ENCODE measurements at regions not wholly inside any gene's neighbourhood (a gene's known extent, or its start where the extent isn't known, plus 50 kb on each side); places are given as distances from the start of the nearest gene placed in this dataset.
A peak's percentile ranks its signal among the peaks of the same experiment; 100 is the strongest.
"Not testable (repeated sequence)": the region's sequence is repeated elsewhere in the genome, so short reads cannot be mapped to it uniquely, and the experiment has no call there.

DNA sequence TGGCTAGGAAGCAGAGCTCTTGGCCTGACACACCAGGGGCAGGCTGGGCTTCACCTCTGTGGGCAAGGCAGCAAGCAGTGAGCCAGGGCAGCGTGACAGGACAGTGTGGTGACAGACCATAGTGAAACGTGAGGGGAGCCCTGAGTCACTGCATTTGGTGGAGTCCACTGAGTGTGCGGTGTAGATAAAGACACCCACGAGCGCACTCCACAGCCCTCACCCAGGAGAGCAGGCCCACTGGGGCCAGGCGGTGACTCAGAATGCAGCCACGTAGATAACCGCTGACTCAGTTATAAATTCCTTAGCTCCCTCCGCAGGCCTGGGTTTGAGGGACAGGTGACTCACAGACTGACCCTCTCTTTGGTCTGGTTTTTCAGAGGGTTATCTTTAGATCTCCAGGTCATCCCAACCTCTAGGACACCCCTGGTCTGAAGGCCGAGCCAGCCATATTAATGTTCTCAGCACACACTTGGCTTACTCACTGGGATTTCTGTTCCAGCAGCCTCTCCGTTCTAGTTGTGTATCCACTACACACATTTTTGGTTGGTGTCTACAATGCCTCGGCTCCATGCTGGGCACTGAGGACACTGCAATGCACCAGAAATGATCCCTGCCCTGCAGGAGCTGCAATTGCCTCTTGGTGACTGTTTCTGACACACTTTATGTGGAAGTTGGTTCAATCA lies 90.2 kb upstream of the TSPAN2 start:
- DNase-seq = peak; percentile 1

GRCh38 chr1:115176189-115176588 lies 86.9 kb upstream of the TSPAN2 start:
- no peak for DNase-seq

DNA sequence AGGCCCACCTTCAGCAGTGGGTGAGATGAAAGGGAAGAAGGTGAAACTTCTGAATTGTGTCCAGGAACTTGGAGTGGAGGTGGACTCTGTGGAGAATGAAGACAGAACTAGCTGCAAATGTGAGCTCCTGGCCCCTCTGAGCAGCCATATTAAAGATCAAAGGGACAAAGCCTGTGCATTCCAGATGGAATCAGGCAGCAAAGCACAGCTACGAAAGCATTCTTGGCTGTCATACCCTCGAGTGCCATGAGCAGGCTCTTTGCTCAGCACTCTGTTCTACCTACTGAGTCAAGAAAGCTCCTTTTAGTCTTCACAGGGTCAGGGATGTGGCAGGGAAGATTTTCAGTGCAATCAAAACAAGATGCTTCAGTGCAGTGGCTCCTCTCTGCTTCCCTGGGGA lies 86.3 kb upstream of the TSPAN2 start:
- no peak for DNase-seq

DNA sequence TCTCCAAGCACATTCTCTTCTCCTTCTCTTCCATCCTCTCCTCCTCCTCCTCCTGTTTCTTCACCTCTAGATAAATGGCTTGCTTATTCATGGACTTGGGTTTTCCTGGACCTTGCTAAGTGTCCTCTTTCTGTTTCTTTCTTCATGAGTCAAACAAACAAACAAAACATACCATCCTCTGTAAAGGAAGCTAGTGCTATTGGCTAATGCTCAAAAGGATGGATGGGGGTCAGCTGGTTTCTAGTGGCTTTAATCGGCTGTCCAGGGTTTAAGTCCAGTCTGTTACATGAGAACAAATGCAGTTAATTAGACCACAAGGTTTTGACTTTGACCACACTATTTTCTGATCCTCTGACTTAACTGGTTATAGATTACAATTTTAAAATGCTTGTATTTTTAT lies 83.8 kb upstream of the TSPAN2 start:
- DNase-seq = no peak

GRCh38 chr1:115172270-115172669 lies 83.0 kb upstream of the TSPAN2 start:
- DNase-seq = no peak

- DNase-seq = no peak
Observed at GRCh38 chr1:115170961-115171392, 81.7 kb upstream of the TSPAN2 start.

- no peak for DNase-seq
Observed at GRCh38 chr1:115170377-115170776, 81.1 kb upstream of the TSPAN2 start.

GRCh38 chr1:115168026-115168425 lies 78.7 kb upstream of the TSPAN2 start:
- DNase-seq = no peak

GRCh38 chr1:115166531-115167091 lies 77.3 kb upstream of the TSPAN2 start:
- no peak for DNase-seq

DNA sequence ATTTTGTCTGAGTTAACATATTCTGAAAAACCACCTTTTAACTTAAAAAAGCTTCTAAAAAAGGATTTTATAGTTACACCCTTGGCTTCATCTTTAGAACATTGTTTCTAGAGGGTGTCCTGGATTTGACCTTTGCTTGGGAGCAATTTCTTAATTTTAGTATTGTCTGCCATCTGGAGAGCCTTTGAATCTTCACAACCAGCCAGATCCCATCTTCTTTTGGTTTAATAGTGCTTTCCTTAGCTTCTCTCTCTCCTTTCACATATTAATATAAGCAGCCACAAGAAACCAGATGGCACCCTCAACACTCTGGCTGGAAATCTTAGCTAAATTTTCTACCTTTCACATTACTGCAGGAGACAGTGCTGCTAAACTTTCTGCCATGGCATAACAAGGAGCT lies 76.5 kb upstream of the TSPAN2 start:
- no peak for DNase-seq

GRCh38 chr1:115164940-115165705 lies 75.8 kb upstream of the TSPAN2 start:
- DNase-seq = no peak

GRCh38 chr1:115164484-115164883 lies 75.2 kb upstream of the TSPAN2 start:
- no peak for DNase-seq

GRCh38 chr1:115160728-115161127 lies 71.4 kb upstream of the TSPAN2 start:
- no peak for DNase-seq

- no peak for DNase-seq
Observed at GRCh38 chr1:115159958-115160357, 70.7 kb upstream of the TSPAN2 start.

GRCh38 chr1:115158181-115158580 lies 68.9 kb upstream of the TSPAN2 start:
- DNase-seq = no peak

DNA sequence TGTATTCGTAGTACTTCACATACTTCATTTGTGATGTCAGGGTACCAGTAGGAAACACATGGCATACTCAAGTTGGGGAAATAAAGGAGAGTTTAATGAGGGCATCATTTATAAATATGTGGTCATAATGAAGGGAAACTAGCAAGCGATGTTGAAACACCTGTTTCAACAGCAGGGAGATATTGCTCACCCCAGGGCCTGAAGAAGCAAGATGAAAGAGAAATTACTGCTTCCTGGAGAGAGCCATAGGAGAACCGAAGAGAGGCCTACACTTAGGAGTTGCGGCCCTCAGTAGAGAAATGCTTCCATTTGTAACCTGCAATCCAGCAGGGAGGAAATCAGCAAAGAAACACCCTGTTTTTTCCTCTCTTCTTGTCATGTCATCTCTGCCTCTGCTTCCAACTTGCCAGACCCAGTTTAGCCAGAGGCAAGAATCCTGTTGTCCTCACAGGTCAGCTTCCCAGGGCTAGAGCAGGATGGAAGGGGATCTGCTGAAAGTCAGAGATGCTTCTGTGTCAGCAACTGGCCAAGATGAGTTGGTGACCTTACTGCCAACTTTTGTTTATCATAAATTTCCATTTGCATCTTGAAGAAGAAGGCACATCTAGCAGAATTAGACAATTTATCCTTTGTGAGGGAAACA lies 67.6 kb upstream of the TSPAN2 start:
- DNase-seq = no peak

DNA sequence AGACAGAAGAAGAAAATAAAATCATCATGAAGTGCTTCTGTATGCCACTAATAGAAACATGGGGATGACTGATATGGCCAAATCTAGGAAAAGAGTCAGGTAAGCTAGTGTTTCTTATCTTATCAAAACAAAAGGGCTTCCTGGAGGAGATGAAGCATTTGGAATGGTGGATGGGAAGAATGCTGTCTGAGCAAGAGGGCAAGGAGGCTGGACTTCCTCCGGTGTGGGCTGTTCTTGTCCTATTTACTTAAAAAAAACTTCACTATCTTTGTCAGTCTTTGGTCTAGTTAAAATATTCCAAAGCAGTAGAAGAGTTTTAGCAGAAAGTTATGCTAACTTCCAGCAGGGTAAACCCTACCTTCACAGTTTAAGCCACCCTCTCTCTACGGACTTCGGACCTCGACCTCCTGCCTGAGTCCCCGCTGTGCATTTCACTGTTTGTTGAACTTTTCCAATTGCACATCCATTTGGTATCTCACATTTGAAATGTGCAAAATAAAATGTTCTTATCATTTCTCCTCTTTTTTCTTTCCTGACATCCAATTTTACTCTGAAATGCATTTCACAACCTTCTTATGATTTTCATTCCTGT lies 64.8 kb upstream of the TSPAN2 start:
- DNase-seq = no peak

DNA sequence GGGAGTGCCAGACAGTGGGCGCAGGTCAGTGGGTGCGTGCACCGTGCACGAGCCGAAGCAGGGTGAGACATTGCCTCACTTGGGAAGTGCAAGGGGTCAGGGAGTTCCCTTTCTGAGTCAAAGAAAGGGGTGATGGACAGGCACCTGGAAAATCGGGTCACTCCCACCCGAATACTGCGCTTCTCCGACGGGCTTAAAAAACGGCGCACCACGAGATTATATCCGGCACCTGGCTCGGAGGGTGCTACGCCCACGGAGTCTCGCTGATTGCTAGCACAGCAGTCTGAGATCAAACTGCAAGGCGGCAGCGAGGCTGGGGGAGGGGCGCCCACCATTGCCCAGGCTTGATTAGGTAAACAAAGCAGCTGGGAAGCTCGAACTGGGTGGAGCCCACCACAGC lies 58.6 kb upstream of the TSPAN2 start:
- DNase-seq = not testable (repeated sequence)

- DNase-seq = no peak
Observed at GRCh38 chr1:115145226-115145625, 55.9 kb upstream of the TSPAN2 start.

DNA sequence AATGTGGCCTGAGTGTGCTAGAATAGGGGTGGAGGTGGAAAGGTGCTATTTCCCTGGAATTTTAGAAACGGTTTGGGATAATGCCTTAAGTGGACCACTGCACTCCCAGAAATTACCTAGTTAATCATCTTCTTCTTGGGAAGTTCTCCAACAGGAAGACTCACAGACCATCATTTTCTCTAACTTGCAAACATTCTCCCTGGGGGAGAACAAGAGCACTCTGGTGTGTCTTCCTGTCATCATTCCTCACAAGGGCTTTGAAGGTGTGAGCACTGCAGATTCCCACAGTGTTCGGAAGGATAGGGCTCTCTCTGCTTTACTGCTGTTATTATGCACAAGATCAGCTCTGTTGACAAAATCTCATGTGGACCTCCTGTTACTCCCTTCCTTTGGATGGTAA lies 54.9 kb upstream of the TSPAN2 start:
- no peak for DNase-seq

DNA sequence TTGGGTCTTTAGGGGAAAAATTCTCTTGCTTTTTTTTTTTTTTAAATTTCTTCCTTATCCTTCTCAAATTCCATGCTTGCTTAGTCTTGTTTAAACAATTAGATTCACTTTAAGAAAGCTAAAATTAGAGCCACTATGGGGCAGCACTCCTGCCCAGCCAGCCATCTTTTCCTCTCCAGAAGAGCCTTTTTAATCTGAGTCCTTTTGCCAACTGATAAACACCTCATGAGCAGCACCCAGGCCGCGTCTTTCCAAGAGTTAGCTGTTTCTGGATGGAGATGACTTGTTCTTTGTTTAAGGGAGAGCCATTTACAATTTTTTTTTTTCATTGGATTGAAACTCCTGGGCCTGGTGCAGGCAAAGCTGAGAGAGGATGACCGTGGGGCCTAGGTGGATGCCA lies 53.3 kb upstream of the TSPAN2 start:
- no peak for DNase-seq

DNA sequence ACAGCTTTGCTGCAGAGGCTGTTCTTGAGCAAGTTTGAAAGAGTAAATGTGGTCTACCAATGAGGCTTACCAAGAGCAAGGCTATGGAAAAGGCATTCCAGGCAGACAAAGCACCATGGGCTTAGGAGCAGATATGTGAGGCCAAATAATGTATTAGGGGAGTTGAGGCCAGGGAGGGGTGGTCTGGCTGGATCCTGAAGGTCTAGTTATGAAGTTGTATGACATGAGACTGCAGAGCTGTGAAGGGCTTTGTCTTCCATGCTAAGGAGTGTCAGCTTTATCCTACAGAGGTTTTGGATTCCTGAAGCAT lies 51.8 kb upstream of the TSPAN2 start:
- no peak for DNase-seq

- no peak for DNase-seq
Observed at GRCh38 chr1:115140442-115141144, 51.3 kb upstream of the TSPAN2 start.

Measured in stimulated activated CD4-positive, alpha-beta T cell treated with anti-CD3 and anti-CD28 coated beads, Interleukin-1b, Interleukin-23, amount 100 ng/mL, for 48 hours (primary cell).